IMR-90 (cell line): ENCODE measurements at regions not wholly inside any gene's neighbourhood (a gene's known extent, or its start where the extent isn't known, plus 50 kb on each side); places are given as distances from the start of the nearest gene placed in this dataset.

Experiments used
- BHLHE40 ChIP-seq: fragments of 150-350 bp; IDR thresholded peaks from 2 replicates; pipeline ENCODE4 v1.6.1; 2016; ENCODE audit warnings: mild to moderate bottlenecking, low read depth, low read length
- CEBPB ChIP-seq: IDR thresholded peaks from 2 replicates; pipeline ENCODE4 v1.6.1; 2012; ENCODE audit warnings: low read depth, low read length, improper control_type of control experiment
- CTCF ChIP-seq: conservative IDR thresholded peaks from 2 replicates; pipeline ENCODE4 v1.5.1; 2012; ENCODE audit warnings: mild to moderate bottlenecking, low read depth, low read length, improper control_type of control experiment
- ELK1 ChIP-seq: fragments of 150-350 bp; IDR thresholded peaks from 2 replicates; pipeline ENCODE4 v1.6.1; 2016; ENCODE audit warnings: low read depth, mild to moderate bottlenecking, low read length, moderate library complexity, borderline replicate concordance
- FOS ChIP-seq: fragments of 150-350 bp; IDR thresholded peaks from 2 replicates; pipeline ENCODE4 v1.6.1; 2016; ENCODE audit warnings: low read depth, low read length
- MAFK ChIP-seq: IDR thresholded peaks from 2 replicates; pipeline ENCODE4 v1.6.1; 2012; ENCODE audit warnings: low read depth, low read length, improper control_type of control experiment
- MAZ ChIP-seq: IDR thresholded peaks from 2 replicates; pipeline ENCODE4 v1.6.1; 2012; ENCODE audit warnings: low read depth, mild to moderate bottlenecking, low read length, improper control_type of control experiment, moderate library complexity, borderline replicate concordance
- MXI1 ChIP-seq: IDR thresholded peaks from 2 replicates; pipeline ENCODE4 v1.6.1; 2012; ENCODE audit warnings: low read depth, mild to moderate bottlenecking, low read length, moderate library complexity, borderline replicate concordance
- POLR2A ChIP-seq: IDR thresholded peaks from 2 replicates; pipeline ENCODE4 v1.6.1; 2012; ENCODE audit warnings: mild to moderate bottlenecking, low read depth, low read length
- RAD21 ChIP-seq: IDR thresholded peaks from 2 replicates; pipeline ENCODE4 v1.6.1; 2012; ENCODE audit warnings: low read length, improper control_type of control experiment
- RFX5 ChIP-seq: IDR thresholded peaks from 2 replicates; pipeline ENCODE4 v1.8.0; 2012; ENCODE audit warnings: low read depth, mild to moderate bottlenecking, low read length, moderate library complexity
- SMC3 ChIP-seq: fragments of 150-350 bp; IDR thresholded peaks from 2 replicates; pipeline ENCODE4 v1.6.1; 2016; ENCODE audit warnings: low read depth, mild to moderate bottlenecking, antibody characterized with exemption, low read length, moderate library complexity
- USF2 ChIP-seq: fragments of 150-350 bp; IDR thresholded peaks from 2 replicates; pipeline ENCODE4 v1.6.1; 2017; ENCODE audit warnings: mild to moderate bottlenecking, antibody characterized with exemption, low read length, low read depth

GRCh38 chr12:105506678-105507310 lies 176.3 kb downstream of the C12orf75 start:
- no peak for TF ChIP-seq POLR2A
- TF ChIP-seq RAD21, result no peak
- TF ChIP-seq CTCF, result no peak
- no peak for TF ChIP-seq SMC3
- TF ChIP-seq USF2, result no peak
- TF ChIP-seq FOS, result no peak
- no peak for TF ChIP-seq CEBPB
- TF ChIP-seq MAFK, result no peak
- no peak for TF ChIP-seq MAZ
- no peak for TF ChIP-seq MXI1
- no peak for TF ChIP-seq RFX5
- TF ChIP-seq BHLHE40, result no peak
- no peak for TF ChIP-seq ELK1
